ENCODE measurements at regions not wholly inside any gene's neighbourhood (a gene's known extent, or its start where the extent isn't known, plus 50 kb on each side); places are given as distances from the start of the nearest gene placed in this dataset.

- Histone ChIP-seq H3K4me3 (peak overlapping the region; percentile 44 to 53 (median 46)), H3K27ac (peak overlapping the region; percentile 74 to 86 (median 78)), H3K36me3 (no peaks in the 10 kb centered on the region), H3K27me3 (no peaks in the 10 kb centered on the region), H3K9me3 (no peaks in the 10 kb centered on the region), H3K4me1 (peaks cover 0 to 7% (median 0%) of the 10 kb centered on the region in 4 donors)
- intact Hi-C loops (cut with DNase I; ENCODE audit: low total_unique reads) = no loop called here
- 5 to 11% (median 8%) methylated on average over 35 to 69 of the region's 69 CpGs for WGBS, 5 donors
- TF ChIP-seq CTCF (IDR thresholded peaks at IDR 0.05) (no peak), EP300 (IDR thresholded peaks at IDR 0.05) (no peak), POLR2AphosphoS5 (IDR thresholded peaks at IDR 0.05) (peak in 2 of 3 donors; percentile 40 to 46)
- peak; percentile 84 to 96 for DNase-seq
Observed at GRCh38 chr12:127165567-127166392, 1101.2 kb upstream of the TMEM132C start.

GRCh38 chr12:127169321-127170181 is 1097.4 kb upstream of the TMEM132C start:
- Histone ChIP-seq H3K27ac (no peak overlapping the region), H3K4me3 (no peak overlapping the region), H3K36me3 (no peaks in the 10 kb centered on the region), H3K4me1 (peaks cover 0 to 7% (median 0%) of the 10 kb centered on the region in 4 donors), H3K9me3 (no peaks in the 10 kb centered on the region), H3K27me3 (no peaks in the 10 kb centered on the region)
- WGBS, 5 donors = 75 to 84% (median 77%) methylated on average over 15 of the region's 15 CpGs
- intact Hi-C loops (cut with DNase I; ENCODE audit: low total_unique reads) = no loop called here
- peak in 1 of 2 donors; percentile 11 for DNase-seq
- TF ChIP-seq POLR2A (IDR thresholded peaks at IDR 0.05) (no peak), POLR2AphosphoS5 (IDR thresholded peaks at IDR 0.05) (no peak), CTCF (IDR thresholded peaks at IDR 0.05) (no peak), EP300 (IDR thresholded peaks at IDR 0.05) (no peak)

- Histone ChIP-seq H3K9me3 (no peaks in the 10 kb centered on the region), H3K27ac (no peak overlapping the region), H3K4me3 (no peak overlapping the region), H3K27me3 (no peaks in the 10 kb centered on the region), H3K36me3 (no peaks in the 10 kb centered on the region), H3K4me1 (peaks cover 0 to 7% (median 0%) of the 10 kb centered on the region in 4 donors)
- intact Hi-C loops (cut with DNase I; ENCODE audit: low total_unique reads) = no loop called here
- no peak for DNase-seq
- 42 to 75% (median 65%) methylated on average over 7 of the region's 7 CpGs for WGBS, 5 donors
- TF ChIP-seq EP300 (IDR thresholded peaks at IDR 0.05) (no peak), POLR2A (IDR thresholded peaks at IDR 0.05) (no peak), CTCF (IDR thresholded peaks at IDR 0.05) (no peak), POLR2AphosphoS5 (IDR thresholded peaks at IDR 0.05) (no peak)
Observed at GRCh38 chr12:127170226-127171180, 1096.5 kb upstream of the TMEM132C start.

Measured in stomach (tissue), 8 donors.